DOHH2 (cell line): ENCODE measurements at regions not wholly inside any gene's neighbourhood (a gene's known extent, or its start where the extent isn't known, plus 50 kb on each side); places are given as distances from the start of the nearest gene placed in this dataset.

ENCODE experiments used
- H3F3A ChIP-seq: fragments of 200-600 bp; sonication (generic), shearing (Covaris generic); 2 replicates; pipeline ENCODE4 v1.6.0; 2016; ENCODE audit warnings: antibody characterized with exemption, mild to moderate bottlenecking; ENCODE audit not compliant: control insufficient read depth, insufficient read depth
- H3K27ac ChIP-seq: fragments of 200-600 bp; sonication (generic); 2 replicates; pipeline ENCODE4 v1.5.1; 2014; ENCODE audit warnings: low read depth, mild to moderate bottlenecking, low read length, moderate library complexity
- H3K27me3 ChIP-seq: fragments of 200-600 bp; sonication (generic); 2 replicates; pipeline ENCODE4 v1.6.1; 2014; ENCODE audit warnings: mild to moderate bottlenecking, low read length, mixed read lengths; ENCODE audit not compliant: control insufficient read depth
- H3K36me3 ChIP-seq: fragments of 200-600 bp; sonication (generic); 2 replicates; pipeline ENCODE4 v1.6.1; 2014; ENCODE audit warnings: mild to moderate bottlenecking, low read length, moderate library complexity, mixed read lengths; ENCODE audit not compliant: control insufficient read depth
- H3K4me1 ChIP-seq: fragments of 200-600 bp; sonication (generic); 2 replicates; pipeline ENCODE4 v1.6.1; 2014; ENCODE audit warnings: mild to moderate bottlenecking, low read length, mixed read lengths; ENCODE audit not compliant: control insufficient read depth
- H3K4me2 ChIP-seq: fragments of 200-600 bp; sonication (generic); 2 replicates; pipeline ENCODE4 v1.6.0; 2014; ENCODE audit warnings: mild to moderate bottlenecking, low read length, moderate library complexity
- H3K4me3 ChIP-seq: fragments of 200-600 bp; sonication (generic); 2 replicates; pipeline ENCODE4 v1.5.1; 2014; ENCODE audit warnings: mild to moderate bottlenecking, low read length, mixed read lengths
- H3K79me2 ChIP-seq: fragments of 200-600 bp; sonication (generic); 2 replicates; pipeline ENCODE4 v1.6.1; 2014; ENCODE audit warnings: mild to moderate bottlenecking, low read length, mixed read lengths; ENCODE audit not compliant: control insufficient read depth
- H3K9me2 ChIP-seq: fragments of 200-600 bp; sonication (generic); replicated peaks from 2 replicates; pipeline ENCODE4 v1.6.1; 2014; ENCODE audit warnings: mild to moderate bottlenecking, low read length, mixed read lengths; ENCODE audit not compliant: control insufficient read depth
- H3K9me3 ChIP-seq: fragments of 200-600 bp; sonication (generic); 2 replicates; pipeline ENCODE4 v1.6.1; 2014; ENCODE audit warnings: antibody characterized with exemption, low read length, mixed read lengths; ENCODE audit not compliant: control insufficient read depth, insufficient read depth
- H4K20me1 ChIP-seq: fragments of 200-600 bp; sonication (generic); 2 replicates; pipeline ENCODE4 v1.6.0; 2014; ENCODE audit warnings: low read depth, mild to moderate bottlenecking, antibody characterized with exemption, low read length, moderate library complexity; ENCODE audit not compliant: control insufficient read depth, insufficient read depth
- EZH2phosphoT487 ChIP-seq: fragments of 200-600 bp; sonication (generic); IDR thresholded peaks from 2 replicates; pipeline ENCODE4 v1.6.1; 2017; ENCODE audit warnings: borderline replicate concordance, mild to moderate bottlenecking, antibody characterized with exemption, low read length, moderate library complexity, mixed read lengths
- TF ChIP-seq, protein P1 (sequence below): fragments of 200-600 bp; sonication (generic); IDR thresholded peaks from one replicate; pipeline ENCODE4 v1.5.1; 2014; ENCODE audit warnings: antibody characterized with exemption, mild to moderate bottlenecking, low read depth, low read length; ENCODE audit not compliant: poor library complexity, severe bottlenecking

DNA sequence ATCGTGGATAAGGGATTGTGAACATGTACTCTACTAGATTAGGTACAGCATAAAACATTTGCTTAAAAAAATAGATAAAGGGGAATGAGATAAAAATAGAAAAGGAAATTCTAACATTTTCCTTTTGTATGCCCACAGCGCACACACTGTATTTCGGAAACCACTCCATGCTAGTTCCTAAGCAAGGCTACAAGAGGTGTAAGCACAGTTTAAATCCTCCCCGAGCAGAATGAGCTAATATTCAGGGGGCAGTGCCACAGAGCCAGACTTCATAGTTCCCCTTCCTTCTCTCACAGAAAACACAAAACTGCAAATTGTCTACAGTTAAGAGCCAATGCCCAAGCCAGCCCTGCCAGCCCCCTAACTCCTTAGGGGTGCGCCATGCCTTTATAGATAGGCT is 159.4 kb downstream of the ZNF281 start:
- H3K4me3 ChIP-seq = no peak overlapping the region
- H3K27me3 ChIP-seq = 0 out of 2 replicates have a peak, but pooled peaks cover 2% of the 10 kb centered on the region
- H3K36me3 ChIP-seq = no peaks in the 10 kb centered on the region
- H3K79me2 ChIP-seq = no peaks in the 10 kb centered on the region
- H3K4me1 ChIP-seq = no peaks in the 10 kb centered on the region
- H3K4me2 ChIP-seq = no peak overlapping the region
- no peak overlapping the region for H3K27ac ChIP-seq
- no peaks in the 10 kb centered on the region for H3K9me3 ChIP-seq
- TF ChIP-seq EZH2phosphoT487 = no peak
- TF ChIP-seq, protein P1, sequence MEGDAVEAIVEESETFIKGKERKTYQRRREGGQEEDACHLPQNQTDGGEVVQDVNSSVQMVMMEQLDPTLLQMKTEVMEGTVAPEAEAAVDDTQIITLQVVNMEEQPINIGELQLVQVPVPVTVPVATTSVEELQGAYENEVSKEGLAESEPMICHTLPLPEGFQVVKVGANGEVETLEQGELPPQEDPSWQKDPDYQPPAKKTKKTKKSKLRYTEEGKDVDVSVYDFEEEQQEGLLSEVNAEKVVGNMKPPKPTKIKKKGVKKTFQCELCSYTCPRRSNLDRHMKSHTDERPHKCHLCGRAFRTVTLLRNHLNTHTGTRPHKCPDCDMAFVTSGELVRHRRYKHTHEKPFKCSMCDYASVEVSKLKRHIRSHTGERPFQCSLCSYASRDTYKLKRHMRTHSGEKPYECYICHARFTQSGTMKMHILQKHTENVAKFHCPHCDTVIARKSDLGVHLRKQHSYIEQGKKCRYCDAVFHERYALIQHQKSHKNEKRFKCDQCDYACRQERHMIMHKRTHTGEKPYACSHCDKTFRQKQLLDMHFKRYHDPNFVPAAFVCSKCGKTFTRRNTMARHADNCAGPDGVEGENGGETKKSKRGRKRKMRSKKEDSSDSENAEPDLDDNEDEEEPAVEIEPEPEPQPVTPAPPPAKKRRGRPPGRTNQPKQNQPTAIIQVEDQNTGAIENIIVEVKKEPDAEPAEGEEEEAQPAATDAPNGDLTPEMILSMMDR = no peak
- H3K9me2 ChIP-seq = no peaks in the 10 kb centered on the region
- H4K20me1 ChIP-seq = no peaks in the 10 kb centered on the region
- no peaks in the 10 kb centered on the region for H3F3A ChIP-seq

GRCh38 chr1:200248541-200248940 is 161.3 kb downstream of the ZNF281 start:
- H3K36me3 ChIP-seq = no peaks in the 10 kb centered on the region
- H3K79me2 ChIP-seq = no peaks in the 10 kb centered on the region

DNA sequence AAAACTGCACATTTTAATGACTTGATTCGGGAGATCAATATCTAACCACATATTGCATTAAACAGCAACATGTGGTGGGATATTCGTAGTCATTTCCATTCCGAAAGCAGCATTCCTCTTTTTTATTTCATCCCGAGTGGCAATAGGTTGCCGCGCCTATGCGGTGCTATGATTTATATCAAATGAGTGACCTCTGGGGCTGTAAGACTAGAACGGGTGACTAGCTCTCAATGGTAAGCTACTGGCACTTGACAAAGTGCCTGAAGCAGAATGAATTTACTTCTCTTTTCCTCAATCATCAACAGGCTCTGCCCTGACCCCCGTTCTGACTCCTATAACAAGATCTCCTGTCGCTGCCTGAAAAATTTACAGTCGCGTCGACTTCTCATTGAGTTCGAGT is 162.3 kb downstream of the ZNF281 start:
- H3F3A ChIP-seq = no peaks in the 10 kb centered on the region
- H3K9me3 ChIP-seq = no peaks in the 10 kb centered on the region
- H3K4me3 ChIP-seq = no peak overlapping the region
- no peaks in the 10 kb centered on the region for H3K36me3 ChIP-seq
- H3K4me2 ChIP-seq = no peak overlapping the region
- no peaks in the 10 kb centered on the region for H3K4me1 ChIP-seq
- TF ChIP-seq EZH2phosphoT487 = no peak
- TF ChIP-seq, protein P1 = no peak
- H3K27ac ChIP-seq = no peak overlapping the region
- H3K9me2 ChIP-seq = no peaks in the 10 kb centered on the region
- no peaks in the 10 kb centered on the region for H3K79me2 ChIP-seq
- H3K27me3 ChIP-seq = peaks cover 17% of the 10 kb centered on the region
- H4K20me1 ChIP-seq = no peaks in the 10 kb centered on the region

More at GRCh38 chr1:200248541-200248940, 161.3 kb downstream of the ZNF281 start:
- Histone ChIP-seq H3K4me3 (no peak overlapping the region), H4K20me1 (no peaks in the 10 kb centered on the region), H3F3A (no peaks in the 10 kb centered on the region), H3K27ac (no peak overlapping the region), H3K9me2 (no peaks in the 10 kb centered on the region), H3K4me1 (no peaks in the 10 kb centered on the region), H3K27me3 (peaks cover 10% of the 10 kb centered on the region), H3K4me2 (no peak overlapping the region), H3K9me3 (no peaks in the 10 kb centered on the region)
- TF ChIP-seq EZH2phosphoT487 = no peak
- TF ChIP-seq, protein P1 = no peak

DNA sequence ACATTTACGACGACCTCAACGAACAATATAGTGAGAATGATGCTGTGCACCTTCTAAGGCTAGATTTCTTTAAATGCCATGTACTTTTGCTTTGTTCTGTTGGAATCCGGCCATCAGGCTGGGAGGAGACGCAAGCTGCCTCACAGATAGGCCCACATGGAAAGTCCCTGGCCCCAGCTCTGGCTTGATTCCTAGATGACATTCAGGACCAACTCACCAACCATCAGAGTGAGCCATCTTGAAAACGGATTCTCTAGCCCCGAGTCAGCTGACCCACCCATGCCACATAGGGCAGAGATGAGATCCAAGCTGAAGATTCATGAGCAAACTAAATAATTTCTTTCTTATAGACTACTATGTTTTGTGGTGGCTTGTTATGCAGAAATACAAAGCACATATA is 164.4 kb downstream of the ZNF281 start:
- Histone ChIP-seq H3K4me1 (no peaks in the 10 kb centered on the region), H4K20me1 (no peaks in the 10 kb centered on the region), H3K9me2 (no peaks in the 10 kb centered on the region), H3K27ac (no peak overlapping the region), H3K36me3 (no peaks in the 10 kb centered on the region), H3K4me3 (no peak overlapping the region), H3K9me3 (no peaks in the 10 kb centered on the region), H3K4me2 (no peak overlapping the region), H3K79me2 (no peaks in the 10 kb centered on the region), H3F3A (no peaks in the 10 kb centered on the region), H3K27me3 (peaks cover 22% of the 10 kb centered on the region)
- TF ChIP-seq EZH2phosphoT487 = no peak
- TF ChIP-seq, protein P1 = no peak
